ENCODE measurements at regions not wholly inside any gene's neighbourhood (a gene's known extent, or its start where the extent isn't known, plus 50 kb on each side); places are given as distances from the start of the nearest gene placed in this dataset.

GRCh38 chr6:165835410-165835851 is 172.4 kb upstream of the PDE10A start:
- H3K27me3 ChIP-seq (ENCODE audit: control insufficient read depth, insufficient read depth, low read length), result no peaks in the 10 kb centered on the region
- H3K4me3 ChIP-seq (ENCODE audit: low read length), result no peak overlapping the region
- no peak overlapping the region for H3K9ac ChIP-seq (ENCODE audit: low read length)
- no peaks in the 10 kb centered on the region for H3K9me3 ChIP-seq (ENCODE audit: control insufficient read depth, low read depth, low read length)
- H3K36me3 ChIP-seq (ENCODE audit: control insufficient read depth, low read depth, low read length), result no peaks in the 10 kb centered on the region
- H3K4me1 ChIP-seq (ENCODE audit: control insufficient read depth, low read depth, low read length), result no peaks in the 10 kb centered on the region
- no peak overlapping the region for H3K27ac ChIP-seq (ENCODE audit: low read length)

- Histone ChIP-seq H3K36me3 (ENCODE audit: control insufficient read depth, low read depth, low read length) (no peaks in the 10 kb centered on the region), H3K4me3 (ENCODE audit: low read length) (no peak overlapping the region), H3K27ac (ENCODE audit: low read length) (no peak overlapping the region), H3K27me3 (ENCODE audit: control insufficient read depth, insufficient read depth, low read length) (no peaks in the 10 kb centered on the region), H3K9ac (ENCODE audit: low read length) (no peak overlapping the region), H3K9me3 (ENCODE audit: control insufficient read depth, low read depth, low read length) (no peaks in the 10 kb centered on the region), H3K4me1 (ENCODE audit: control insufficient read depth, low read depth, low read length) (no peaks in the 10 kb centered on the region)
Measured at GRCh38 chr6:165834613-165835259, 171.7 kb upstream of the PDE10A start.

DNA sequence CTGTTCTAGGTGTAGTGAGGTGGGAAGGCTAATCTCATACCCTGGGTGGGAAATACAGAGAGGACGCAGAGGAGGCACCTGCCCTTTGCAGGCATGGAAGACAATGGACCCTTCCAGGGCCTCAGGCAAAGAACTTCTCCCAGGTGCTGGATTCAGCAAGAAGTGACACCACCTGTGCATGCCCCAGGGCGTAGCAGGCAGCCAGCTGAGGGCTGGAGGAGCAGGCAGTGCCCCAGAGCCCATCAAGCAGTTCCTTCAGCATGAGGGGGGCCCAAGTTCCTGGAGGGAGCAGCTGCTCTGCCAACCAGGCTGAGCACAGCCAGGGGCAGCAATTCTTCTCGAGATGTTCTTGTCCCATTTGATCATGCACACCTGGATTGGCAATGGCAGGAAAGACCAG is 170.3 kb upstream of the PDE10A start:
- H3K9me3 ChIP-seq (ENCODE audit: control insufficient read depth, low read depth, low read length), result no peaks in the 10 kb centered on the region
- no peak overlapping the region for H3K27ac ChIP-seq (ENCODE audit: low read length)
- H3K4me3 ChIP-seq (ENCODE audit: low read length), result no peak overlapping the region
- H3K9ac ChIP-seq (ENCODE audit: low read length), result no peak overlapping the region
- H3K36me3 ChIP-seq (ENCODE audit: control insufficient read depth, low read depth, low read length), result no peaks in the 10 kb centered on the region
- H3K4me1 ChIP-seq (ENCODE audit: control insufficient read depth, low read depth, low read length), result no peaks in the 10 kb centered on the region
- no peaks in the 10 kb centered on the region for H3K27me3 ChIP-seq (ENCODE audit: control insufficient read depth, insufficient read depth, low read length)

- Histone ChIP-seq H3K4me1 (ENCODE audit: control insufficient read depth, low read depth, low read length) (no peaks in the 10 kb centered on the region), H3K27ac (ENCODE audit: low read length) (no peak overlapping the region), H3K27me3 (ENCODE audit: control insufficient read depth, insufficient read depth, low read length) (no peaks in the 10 kb centered on the region)
Measured at GRCh38 chr6:165831812-165832510, 168.9 kb upstream of the PDE10A start.

DNA sequence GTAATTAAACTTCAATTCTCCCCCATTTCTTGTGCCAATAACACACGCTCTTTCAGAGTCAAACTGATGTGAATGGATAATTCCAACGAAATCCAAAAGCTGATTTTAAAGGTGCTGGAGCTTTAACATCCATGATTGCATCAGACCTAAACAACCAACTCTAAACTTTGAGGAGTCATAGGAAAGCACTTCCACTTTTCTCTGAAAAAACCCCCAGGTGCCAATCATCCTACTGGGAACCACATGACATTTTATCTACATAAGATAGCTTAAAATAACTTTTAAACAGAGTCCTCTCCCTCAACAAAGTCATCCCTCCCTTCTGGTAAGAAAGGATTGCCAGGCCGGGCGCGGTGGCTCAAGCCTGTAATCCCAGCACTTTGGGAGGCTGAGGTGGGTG is 167.7 kb upstream of the PDE10A start:
- Histone ChIP-seq H3K9ac (ENCODE audit: low read length) (no peak overlapping the region), H3K27me3 (ENCODE audit: control insufficient read depth, insufficient read depth, low read length) (no peaks in the 10 kb centered on the region), H3K4me3 (ENCODE audit: low read length) (no peak overlapping the region), H3K27ac (ENCODE audit: low read length) (no peak overlapping the region), H3K36me3 (ENCODE audit: control insufficient read depth, low read depth, low read length) (no peaks in the 10 kb centered on the region), H3K9me3 (ENCODE audit: control insufficient read depth, low read depth, low read length) (no peaks in the 10 kb centered on the region), H3K4me1 (ENCODE audit: control insufficient read depth, low read depth, low read length) (no peaks in the 10 kb centered on the region)

More at GRCh38 chr6:165831812-165832510, 168.9 kb upstream of the PDE10A start:
- Histone ChIP-seq H3K9me3 (ENCODE audit: control insufficient read depth, low read depth, low read length) (no peaks in the 10 kb centered on the region), H3K9ac (ENCODE audit: low read length) (no peak overlapping the region), H3K36me3 (ENCODE audit: control insufficient read depth, low read depth, low read length) (no peaks in the 10 kb centered on the region), H3K4me3 (ENCODE audit: low read length) (no peak overlapping the region)

- Histone ChIP-seq H3K4me3 (ENCODE audit: low read length) (no peak overlapping the region), H3K27me3 (ENCODE audit: control insufficient read depth, insufficient read depth, low read length) (no peaks in the 10 kb centered on the region), H3K9me3 (ENCODE audit: control insufficient read depth, low read depth, low read length) (no peaks in the 10 kb centered on the region), H3K9ac (ENCODE audit: low read length) (no peak overlapping the region), H3K36me3 (ENCODE audit: control insufficient read depth, low read depth, low read length) (no peaks in the 10 kb centered on the region), H3K27ac (ENCODE audit: low read length) (no peak overlapping the region), H3K4me1 (ENCODE audit: control insufficient read depth, low read depth, low read length) (no peaks in the 10 kb centered on the region)
Measured at GRCh38 chr6:165829376-165829775, 166.3 kb upstream of the PDE10A start.

GRCh38 chr6:165827190-165827518 is 164.1 kb upstream of the PDE10A start:
- Histone ChIP-seq H3K27me3 (ENCODE audit: control insufficient read depth, insufficient read depth, low read length) (no peaks in the 10 kb centered on the region), H3K9me3 (ENCODE audit: control insufficient read depth, low read depth, low read length) (no peaks in the 10 kb centered on the region), H3K4me1 (ENCODE audit: control insufficient read depth, low read depth, low read length) (no peaks in the 10 kb centered on the region), H3K36me3 (ENCODE audit: control insufficient read depth, low read depth, low read length) (no peaks in the 10 kb centered on the region), H3K27ac (ENCODE audit: low read length) (no peak overlapping the region), H3K9ac (ENCODE audit: low read length) (no peak overlapping the region), H3K4me3 (ENCODE audit: low read length) (no peak overlapping the region)

GRCh38 chr6:165826487-165827189 is 163.6 kb upstream of the PDE10A start:
- H3K27me3 ChIP-seq (ENCODE audit: control insufficient read depth, insufficient read depth, low read length), result no peaks in the 10 kb centered on the region
- H3K27ac ChIP-seq (ENCODE audit: low read length), result no peak overlapping the region
- no peaks in the 10 kb centered on the region for H3K9me3 ChIP-seq (ENCODE audit: control insufficient read depth, low read depth, low read length)
- H3K9ac ChIP-seq (ENCODE audit: low read length), result no peak overlapping the region
- no peak overlapping the region for H3K4me3 ChIP-seq (ENCODE audit: low read length)
- H3K36me3 ChIP-seq (ENCODE audit: control insufficient read depth, low read depth, low read length), result no peaks in the 10 kb centered on the region
- no peaks in the 10 kb centered on the region for H3K4me1 ChIP-seq (ENCODE audit: control insufficient read depth, low read depth, low read length)

GRCh38 chr6:165825256-165825815 is 162.3 kb upstream of the PDE10A start:
- H3K36me3 ChIP-seq (ENCODE audit: control insufficient read depth, low read depth, low read length), result no peaks in the 10 kb centered on the region
- H3K27me3 ChIP-seq (ENCODE audit: control insufficient read depth, insufficient read depth, low read length), result no peaks in the 10 kb centered on the region
- no peaks in the 10 kb centered on the region for H3K9me3 ChIP-seq (ENCODE audit: control insufficient read depth, low read depth, low read length)
- H3K27ac ChIP-seq (ENCODE audit: low read length), result no peak overlapping the region
- no peak overlapping the region for H3K4me3 ChIP-seq (ENCODE audit: low read length)
- H3K9ac ChIP-seq (ENCODE audit: low read length), result no peak overlapping the region
- H3K4me1 ChIP-seq (ENCODE audit: control insufficient read depth, low read depth, low read length), result peaks cover 8% of the 10 kb centered on the region

DNA sequence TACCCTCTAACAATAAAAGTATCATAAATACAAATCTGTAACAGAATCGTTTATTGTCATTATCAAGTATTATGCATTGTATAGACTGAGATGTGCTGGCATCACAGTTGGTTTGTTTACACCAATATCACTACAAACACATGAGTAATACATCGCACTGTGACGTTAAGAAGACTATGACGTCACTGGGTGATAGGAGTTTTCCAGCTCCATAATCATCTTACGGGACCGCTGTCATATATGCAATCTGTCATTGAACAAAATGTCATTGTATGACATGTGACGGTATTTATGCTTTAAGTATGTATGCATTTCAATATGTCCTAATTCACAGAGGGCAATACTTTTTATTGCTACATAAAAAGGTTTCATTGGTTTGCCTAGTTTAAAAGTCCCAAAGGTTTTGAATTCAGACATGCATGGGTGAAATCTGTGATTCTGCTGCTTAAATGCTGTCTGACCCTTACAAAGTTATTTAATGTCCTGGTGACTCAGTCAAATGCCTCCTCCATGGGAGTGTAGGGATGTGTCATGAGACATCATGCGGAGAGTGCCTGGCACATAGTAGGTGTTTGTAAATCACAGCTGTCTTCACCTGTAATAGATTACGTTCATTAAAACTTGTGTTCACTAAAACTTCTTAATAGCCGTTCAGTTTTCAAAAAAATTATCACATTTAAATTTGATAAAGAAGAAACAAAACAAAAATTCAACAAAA is 160.7 kb upstream of the PDE10A start:
- peaks cover 23% of the 10 kb centered on the region for H3K4me1 ChIP-seq (ENCODE audit: control insufficient read depth, low read depth, low read length)

GRCh38 chr6:165822501-165822900 is 159.5 kb upstream of the PDE10A start:
- H3K27ac ChIP-seq (ENCODE audit: low read length), result no peak overlapping the region
- H3K27me3 ChIP-seq (ENCODE audit: control insufficient read depth, insufficient read depth, low read length), result peaks cover 7% of the 10 kb centered on the region
- no peak overlapping the region for H3K4me3 ChIP-seq (ENCODE audit: low read length)
- H3K9ac ChIP-seq (ENCODE audit: low read length), result no peak overlapping the region
- no peaks in the 10 kb centered on the region for H3K36me3 ChIP-seq (ENCODE audit: control insufficient read depth, low read depth, low read length)
- H3K9me3 ChIP-seq (ENCODE audit: control insufficient read depth, low read depth, low read length), result no peaks in the 10 kb centered on the region
- H3K4me1 ChIP-seq (ENCODE audit: control insufficient read depth, low read depth, low read length), result peaks cover 35% of the 10 kb centered on the region

More for the DNA sequence above, 160.7 kb upstream of the PDE10A start:
- Histone ChIP-seq H3K27ac (ENCODE audit: low read length) (no peak overlapping the region), H3K4me3 (ENCODE audit: low read length) (no peak overlapping the region), H3K9ac (ENCODE audit: low read length) (no peak overlapping the region), H3K9me3 (ENCODE audit: control insufficient read depth, low read depth, low read length) (no peaks in the 10 kb centered on the region), H3K27me3 (ENCODE audit: control insufficient read depth, insufficient read depth, low read length) (peaks cover 7% of the 10 kb centered on the region), H3K36me3 (ENCODE audit: control insufficient read depth, low read depth, low read length) (no peaks in the 10 kb centered on the region)

Data from iPS-18a (cell line).